ENCODE measurements at regions not wholly inside any gene's neighbourhood (a gene's known extent, or its start where the extent isn't known, plus 50 kb on each side); places are given as distances from the start of the nearest gene placed in this dataset.
"Not testable (repeated sequence)": the region's sequence is repeated elsewhere in the genome, so short reads cannot be mapped to it uniquely, and the experiment has no call there.

- TF ChIP-seq EZH2phosphoT487 (IDR thresholded peaks at IDR 0.05; ENCODE audit: low read depth) (no peak), CTCF (IDR thresholded peaks at IDR 0.05; ENCODE audit: low read depth, low read length) (no peak)
- Histone ChIP-seq H3K4me1 (ENCODE audit: low read length) (no peaks in the 10 kb centered on the region), H2AFZ (ENCODE audit: low read depth, low read length) (no peak overlapping the region), H3K79me2 (ENCODE audit: low read length) (no peaks in the 10 kb centered on the region), H3K9ac (ENCODE audit: low read length) (no peak overlapping the region), H4K20me1 (ENCODE audit: insufficient read depth, low read length) (no peaks in the 10 kb centered on the region), H3K36me3 (replicated peaks; ENCODE audit: low read depth, low read length) (no peaks in the 10 kb centered on the region), H3K27me3 (ENCODE audit: low read depth, low read length) (no peaks in the 10 kb centered on the region), H3K4me3 (ENCODE audit: low read length) (no peak overlapping the region), H3K27ac (ENCODE audit: low read length) (no peak overlapping the region), H3K4me2 (ENCODE audit: low read length) (no peak overlapping the region), H3K9me3 (ENCODE audit: insufficient read depth, low read length) (no peaks in the 10 kb centered on the region)
Measured at GRCh38 chr11:15683528-15683927, 568.8 kb downstream of the INSC start.

- H3K4me2 ChIP-seq (ENCODE audit: low read length): no peak overlapping the region
- no peaks in the 10 kb centered on the region for H3K36me3 ChIP-seq (replicated peaks; ENCODE audit: low read depth, low read length)
- no peak overlapping the region for H3K27ac ChIP-seq (ENCODE audit: low read length)
- H3K9ac ChIP-seq (ENCODE audit: low read length): no peak overlapping the region
- H3K4me3 ChIP-seq (ENCODE audit: low read length): no peak overlapping the region
- no peaks in the 10 kb centered on the region for H3K27me3 ChIP-seq (ENCODE audit: low read depth, low read length)
- H4K20me1 ChIP-seq (ENCODE audit: insufficient read depth, low read length): no peaks in the 10 kb centered on the region
- no peak for TF ChIP-seq EZH2phosphoT487 (IDR thresholded peaks at IDR 0.05; ENCODE audit: low read depth)
- TF ChIP-seq CTCF (IDR thresholded peaks at IDR 0.05; ENCODE audit: low read depth, low read length): no peak
- H3K79me2 ChIP-seq (ENCODE audit: low read length): no peaks in the 10 kb centered on the region
- H3K9me3 ChIP-seq (ENCODE audit: insufficient read depth, low read length): no peaks in the 10 kb centered on the region
- no peaks in the 10 kb centered on the region for H3K4me1 ChIP-seq (ENCODE audit: low read length)
- no peak overlapping the region for H2AFZ ChIP-seq (ENCODE audit: low read depth, low read length)
Measured at GRCh38 chr11:15685306-15685705, 570.6 kb downstream of the INSC start.

DNA sequence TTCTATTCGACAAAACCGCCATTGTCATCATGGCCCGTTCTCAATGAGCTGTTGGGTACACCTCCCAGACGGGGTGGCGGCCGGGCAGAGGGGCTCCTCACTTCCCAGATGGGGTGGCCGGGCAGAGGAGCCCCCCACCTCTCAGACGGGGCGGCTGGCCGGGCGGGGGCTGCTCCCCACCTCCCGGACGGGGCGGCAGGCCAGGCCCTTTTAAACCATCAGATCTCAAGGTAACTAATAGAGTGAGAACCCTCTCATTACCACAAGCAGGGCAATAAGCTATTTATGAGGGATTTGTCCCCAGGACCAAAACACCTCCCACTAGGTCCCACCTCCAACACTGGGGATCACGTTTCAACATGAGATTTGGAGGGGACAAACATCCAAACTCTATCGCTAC is 571.5 kb downstream of the INSC start:
- not testable (repeated sequence) for H3K4me3 ChIP-seq (ENCODE audit: low read length); H2AFZ ChIP-seq (ENCODE audit: low read depth, low read length); H3K4me1 ChIP-seq (ENCODE audit: low read length); H3K36me3 ChIP-seq (replicated peaks; ENCODE audit: low read depth, low read length); H3K27me3 ChIP-seq (ENCODE audit: low read depth, low read length); H4K20me1 ChIP-seq (ENCODE audit: insufficient read depth, low read length); H3K9ac ChIP-seq (ENCODE audit: low read length); H3K4me2 ChIP-seq (ENCODE audit: low read length); H3K27ac ChIP-seq (ENCODE audit: low read length); H3K79me2 ChIP-seq (ENCODE audit: low read length); H3K9me3 ChIP-seq (ENCODE audit: insufficient read depth, low read length)

DNA sequence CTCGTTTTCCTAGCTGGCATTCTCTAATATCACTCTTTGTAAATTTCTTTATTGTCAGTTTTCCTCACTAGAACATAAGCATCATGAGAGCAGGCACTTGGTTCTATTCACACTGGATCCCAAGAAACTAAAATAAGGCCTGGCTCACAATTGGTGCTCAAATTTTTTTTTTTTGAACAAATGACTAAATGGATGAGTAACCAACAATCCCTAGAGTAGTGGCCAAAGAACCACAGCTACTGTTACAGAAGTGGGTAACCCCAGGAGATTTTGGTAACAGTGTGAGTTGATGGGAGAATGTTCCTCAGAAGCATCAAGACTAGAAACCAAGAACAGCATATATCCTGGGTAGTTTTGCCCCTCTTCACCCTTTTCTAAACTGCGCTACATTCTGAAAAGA is 572.6 kb downstream of the INSC start:
- no peaks in the 10 kb centered on the region for H3K9me3 ChIP-seq (ENCODE audit: insufficient read depth, low read length)
- no peaks in the 10 kb centered on the region for H3K4me1 ChIP-seq (ENCODE audit: low read length)
- H3K27ac ChIP-seq (ENCODE audit: low read length): no peak overlapping the region
- no peak overlapping the region for H2AFZ ChIP-seq (ENCODE audit: low read depth, low read length)
- H3K79me2 ChIP-seq (ENCODE audit: low read length): no peaks in the 10 kb centered on the region
- no peaks in the 10 kb centered on the region for H3K36me3 ChIP-seq (replicated peaks; ENCODE audit: low read depth, low read length)
- TF ChIP-seq EZH2phosphoT487 (IDR thresholded peaks at IDR 0.05; ENCODE audit: low read depth) (no peak), CTCF (IDR thresholded peaks at IDR 0.05; ENCODE audit: low read depth, low read length) (no peak)
- H4K20me1 ChIP-seq (ENCODE audit: insufficient read depth, low read length): no peaks in the 10 kb centered on the region
- peaks cover 7% of the 10 kb centered on the region for H3K27me3 ChIP-seq (ENCODE audit: low read depth, low read length)
- H3K4me2 ChIP-seq (ENCODE audit: low read length): no peak overlapping the region
- no peak overlapping the region for H3K4me3 ChIP-seq (ENCODE audit: low read length)
- no peak overlapping the region for H3K9ac ChIP-seq (ENCODE audit: low read length)

DNA sequence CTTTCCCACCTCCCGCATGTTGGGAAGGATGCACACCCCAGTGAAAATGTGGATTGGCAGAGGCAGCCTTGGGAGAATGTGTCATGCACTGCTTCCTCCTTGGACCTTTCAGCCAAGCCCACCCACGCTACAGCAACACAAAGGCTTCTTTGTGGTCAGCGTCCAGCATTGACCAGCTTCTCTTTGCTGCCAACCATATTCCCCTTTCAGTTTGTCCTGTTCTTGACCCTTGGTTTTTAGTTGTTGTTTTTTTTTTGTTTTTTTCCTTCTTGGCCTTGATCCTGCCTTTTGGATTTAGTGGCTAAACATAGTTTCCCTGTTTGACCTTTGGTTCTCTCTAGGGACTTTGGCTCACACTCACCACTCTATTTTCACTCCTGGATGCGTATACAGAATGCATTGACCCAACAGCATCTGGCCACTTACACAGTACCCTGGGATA is 573.6 kb downstream of the INSC start:
- TF ChIP-seq CTCF (IDR thresholded peaks at IDR 0.05; ENCODE audit: low read depth, low read length): no peak
- no peak for TF ChIP-seq EZH2phosphoT487 (IDR thresholded peaks at IDR 0.05; ENCODE audit: low read depth)
- H3K9ac ChIP-seq (ENCODE audit: low read length): no peak overlapping the region
- H4K20me1 ChIP-seq (ENCODE audit: insufficient read depth, low read length): no peaks in the 10 kb centered on the region
- H3K27ac ChIP-seq (ENCODE audit: low read length): no peak overlapping the region
- no peak overlapping the region for H3K4me2 ChIP-seq (ENCODE audit: low read length)
- H3K9me3 ChIP-seq (ENCODE audit: insufficient read depth, low read length): no peaks in the 10 kb centered on the region
- no peak overlapping the region for H2AFZ ChIP-seq (ENCODE audit: low read depth, low read length)
- H3K36me3 ChIP-seq (replicated peaks; ENCODE audit: low read depth, low read length): no peaks in the 10 kb centered on the region
- H3K4me1 ChIP-seq (ENCODE audit: low read length): peaks cover 9% of the 10 kb centered on the region
- H3K4me3 ChIP-seq (ENCODE audit: low read length): no peak overlapping the region
- peaks cover 7% of the 10 kb centered on the region for H3K27me3 ChIP-seq (ENCODE audit: low read depth, low read length)
- H3K79me2 ChIP-seq (ENCODE audit: low read length): no peaks in the 10 kb centered on the region
